ENCODE measurements at regions not wholly inside any gene's neighbourhood (a gene's known extent, or its start where the extent isn't known, plus 50 kb on each side); places are given as distances from the start of the nearest gene placed in this dataset.
"Not testable (repeated sequence)": the region's sequence is repeated elsewhere in the genome, so short reads cannot be mapped to it uniquely, and the experiment has no call there.

DNA sequence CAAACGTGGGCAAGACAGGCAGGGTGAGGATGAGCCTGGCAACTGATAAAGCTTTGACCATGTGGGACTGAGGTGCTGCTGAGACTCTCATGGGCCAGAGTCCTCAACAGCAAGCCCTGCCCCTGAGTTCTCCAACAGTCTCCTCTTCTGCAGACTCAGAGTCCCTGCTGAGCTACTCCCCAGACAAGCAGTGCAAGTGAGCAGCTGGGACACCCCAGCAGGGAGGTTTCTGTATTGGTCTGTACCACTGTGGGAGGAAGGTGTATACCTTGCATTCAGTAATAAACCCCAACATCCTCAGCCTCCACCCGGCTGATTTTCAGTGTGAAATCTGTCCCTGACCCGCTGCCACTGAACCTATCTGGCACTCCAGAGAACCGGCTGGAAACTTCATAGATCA lies 542.5 kb downstream of the RPIA start:
- DNase-seq = not testable (repeated sequence)

DNA sequence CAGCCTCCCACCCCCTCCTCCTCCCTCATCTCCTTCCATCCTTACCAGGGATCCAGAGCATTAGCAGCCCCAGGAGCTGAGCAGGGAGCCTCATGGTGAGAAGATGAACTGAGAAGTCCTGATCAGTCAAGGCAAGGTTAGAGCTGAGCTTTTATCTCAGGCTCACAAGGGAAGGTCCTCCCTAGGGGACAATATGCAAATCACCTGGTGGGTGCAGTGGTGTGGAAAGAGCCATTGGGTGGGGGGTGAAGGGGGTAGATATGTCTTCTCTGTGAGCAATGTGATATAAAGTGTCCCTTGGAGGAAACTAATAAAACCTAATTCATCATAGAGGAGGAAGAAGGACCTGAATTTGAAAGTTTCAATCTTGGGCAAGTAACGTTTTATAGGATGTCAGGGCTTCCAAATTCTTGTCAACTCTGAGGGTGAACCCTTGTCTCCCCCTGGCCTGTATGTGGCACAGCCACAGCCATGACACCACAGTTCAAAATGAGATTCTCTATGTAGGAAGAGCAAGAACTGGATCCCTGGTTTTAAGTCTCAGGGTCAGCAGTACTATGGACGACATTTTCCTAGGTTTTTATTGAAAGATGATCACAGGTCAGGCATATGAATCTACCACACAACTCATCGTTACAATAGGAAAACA lies 543.5 kb downstream of the RPIA start:
- DNase-seq = not testable (repeated sequence)

DNA sequence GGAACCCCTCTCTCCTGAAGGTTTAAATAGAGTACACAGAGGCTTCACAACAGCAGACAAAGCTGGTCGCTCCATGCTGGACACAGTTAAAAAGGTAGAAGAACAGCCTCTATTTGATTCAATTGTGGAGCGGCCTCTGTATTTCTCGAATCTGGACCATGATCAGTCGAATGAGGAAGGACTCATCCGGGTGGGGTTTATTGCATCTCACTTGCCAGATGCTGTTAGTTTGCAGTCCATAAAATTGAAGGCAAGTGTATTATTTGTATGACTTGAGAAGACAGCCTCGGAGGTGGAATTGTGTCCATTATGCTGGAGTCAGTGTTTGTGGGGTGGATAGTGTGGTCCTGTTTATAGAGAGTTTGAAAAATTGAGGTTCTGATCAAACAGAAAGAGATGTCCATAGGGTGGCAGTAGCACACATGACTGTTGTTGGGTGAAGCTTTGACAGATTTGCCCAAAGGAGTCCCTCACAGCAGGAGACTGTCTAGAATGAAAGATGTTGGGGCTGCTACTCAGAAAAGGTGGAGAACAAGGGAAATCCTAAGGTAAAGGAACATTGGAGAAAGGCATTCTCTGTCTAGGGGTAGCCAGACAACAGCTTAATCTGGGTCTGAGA lies 545.5 kb downstream of the RPIA start:
- DNase-seq = not testable (repeated sequence)

DNA sequence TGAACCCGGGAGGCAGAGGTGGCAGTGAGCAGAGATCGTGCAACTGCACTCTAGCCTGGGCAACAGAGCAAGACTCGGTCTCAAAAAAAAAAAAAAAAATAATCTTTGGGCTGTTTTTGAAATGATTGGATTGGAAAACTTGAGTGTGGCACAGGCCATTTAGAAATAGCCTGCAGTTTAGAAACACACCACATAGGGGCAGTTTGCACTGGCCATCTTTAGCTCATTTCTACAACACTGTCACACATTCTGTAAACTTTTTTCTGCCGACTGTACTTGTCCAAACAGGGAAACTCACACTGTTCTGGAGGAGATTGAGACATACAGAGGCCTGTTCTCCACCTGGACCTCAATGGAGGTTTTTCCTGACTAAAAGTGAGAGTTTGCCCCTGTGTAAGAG lies 546.3 kb downstream of the RPIA start:
- not testable (repeated sequence) for DNase-seq

DNA sequence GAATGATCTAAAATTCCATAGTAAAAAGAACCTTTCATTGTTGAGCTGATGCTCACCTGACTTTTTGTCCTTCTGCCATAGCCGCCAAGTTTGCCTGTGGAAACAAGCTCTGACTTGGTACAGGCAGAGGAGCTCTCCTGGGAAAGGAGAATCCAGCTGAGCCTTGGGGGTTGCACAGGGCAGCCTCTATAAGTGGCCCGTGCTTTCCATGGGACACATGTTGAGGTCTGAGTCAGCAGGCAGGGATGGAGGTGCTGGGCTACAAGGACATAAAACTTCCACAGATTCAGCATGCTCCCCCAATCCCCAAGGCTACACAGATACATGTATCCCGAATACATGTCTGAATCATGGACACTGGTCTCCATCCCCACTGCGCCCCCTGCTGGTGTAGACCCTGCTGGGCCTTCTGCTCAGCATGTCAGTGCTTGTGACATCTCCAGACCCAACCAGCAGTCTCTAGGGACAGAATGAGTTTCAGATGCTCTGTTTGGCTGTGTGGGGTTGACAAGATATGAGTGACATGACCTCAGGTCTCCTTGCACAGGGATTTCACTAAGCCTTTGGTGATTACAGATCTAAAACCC lies 551.7 kb downstream of the RPIA start:
- not testable (repeated sequence) for DNase-seq

DNA sequence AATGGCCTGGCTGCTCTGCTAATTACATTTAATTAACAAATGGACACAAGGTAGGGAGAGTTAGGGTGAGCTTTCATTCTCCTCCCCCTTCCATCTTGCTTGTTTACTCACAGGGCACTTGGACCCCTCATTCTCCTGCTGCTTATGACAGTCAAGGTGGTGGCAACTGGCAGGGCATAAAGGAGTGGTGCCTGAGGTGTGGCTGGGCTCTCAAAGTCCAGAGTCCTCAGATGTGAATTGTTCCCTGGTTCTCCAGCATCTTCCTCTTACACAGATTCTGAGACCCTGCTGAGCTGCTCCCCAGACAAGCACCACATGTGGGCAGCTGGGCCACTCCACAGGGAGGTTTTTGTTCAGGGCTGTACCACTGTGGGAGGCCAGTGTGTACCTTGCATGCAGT lies 552.9 kb downstream of the RPIA start:
- not testable (repeated sequence) for DNase-seq

DNA sequence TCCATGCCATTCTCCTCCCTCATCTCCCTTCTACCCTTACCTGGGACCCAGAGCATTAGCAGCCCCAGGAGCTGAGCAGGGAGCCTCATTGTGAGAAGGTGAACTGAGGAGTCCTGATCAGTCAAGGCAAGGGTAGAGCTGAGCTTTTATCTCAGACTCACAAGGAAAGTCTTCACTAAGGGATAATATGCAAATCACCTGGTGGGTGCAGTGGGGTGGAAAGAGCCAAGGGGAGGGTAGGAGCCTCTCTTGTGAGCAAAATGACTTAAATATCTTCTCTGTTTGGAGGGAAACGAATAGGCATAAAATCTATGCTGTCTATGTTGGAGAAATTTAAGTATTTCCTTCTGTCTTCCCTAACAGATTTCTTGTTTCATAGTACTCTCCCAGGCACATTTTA lies 554.0 kb downstream of the RPIA start:
- DNase-seq = not testable (repeated sequence)

DNA sequence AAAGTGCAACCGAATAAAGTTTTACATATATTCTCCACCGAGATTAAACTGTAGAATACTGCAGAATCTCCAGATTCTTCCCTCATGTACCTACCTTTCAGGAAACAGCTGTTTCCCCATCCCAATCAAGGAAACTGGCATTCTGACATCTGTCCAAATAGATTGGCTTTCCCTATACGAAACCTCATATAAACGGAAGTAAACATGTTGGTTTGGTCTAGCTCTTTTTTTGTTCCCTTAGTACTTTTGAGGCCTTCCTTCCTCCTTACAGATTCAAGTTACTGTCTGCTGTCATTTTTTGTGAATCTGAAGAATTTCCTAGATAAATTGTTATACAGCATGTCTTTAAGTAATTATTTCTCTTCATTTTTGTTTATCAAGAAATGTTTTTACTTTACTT lies 554.6 kb downstream of the RPIA start:
- not testable (repeated sequence) for DNase-seq

DNA sequence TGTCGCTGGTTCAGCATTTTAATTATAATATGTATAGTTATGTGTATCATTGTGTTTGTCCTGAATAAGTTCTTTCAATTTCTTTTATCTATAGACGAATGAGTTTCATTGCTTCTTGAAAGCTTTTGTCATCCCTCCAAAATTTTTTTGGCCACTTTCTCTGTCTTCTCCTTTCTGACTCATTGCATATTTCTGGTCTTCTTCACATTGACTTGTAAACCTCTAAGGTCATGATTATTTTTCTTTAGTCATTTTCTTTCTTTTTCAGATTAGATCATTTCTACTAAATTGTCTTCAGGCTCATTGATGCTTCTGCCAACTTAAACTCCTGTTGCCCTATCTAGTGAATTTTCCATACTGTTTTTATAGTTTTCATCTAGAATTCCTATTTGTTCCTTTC lies 555.1 kb downstream of the RPIA start:
- DNase-seq = not testable (repeated sequence)

DNA sequence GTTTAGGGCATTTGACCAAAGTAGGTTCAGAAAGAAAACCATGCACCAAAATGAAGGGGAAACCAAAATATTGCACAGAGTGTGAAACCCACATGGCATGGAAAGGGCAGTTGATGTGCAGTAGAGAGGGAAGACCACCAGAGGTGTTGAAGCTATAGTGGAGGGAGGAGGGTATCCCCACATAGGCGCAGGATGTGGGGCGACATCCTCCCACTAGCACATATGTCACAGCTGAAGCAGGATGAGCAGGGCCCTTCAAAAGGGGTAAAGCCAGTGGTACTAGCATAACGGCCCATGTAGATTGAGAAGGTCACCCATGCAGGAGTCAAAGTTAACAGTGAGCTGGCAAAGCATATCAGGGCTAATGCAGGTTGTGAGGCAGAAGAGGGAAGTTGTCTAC lies 563.5 kb downstream of the RPIA start:
- DNase-seq = not testable (repeated sequence)

DNA sequence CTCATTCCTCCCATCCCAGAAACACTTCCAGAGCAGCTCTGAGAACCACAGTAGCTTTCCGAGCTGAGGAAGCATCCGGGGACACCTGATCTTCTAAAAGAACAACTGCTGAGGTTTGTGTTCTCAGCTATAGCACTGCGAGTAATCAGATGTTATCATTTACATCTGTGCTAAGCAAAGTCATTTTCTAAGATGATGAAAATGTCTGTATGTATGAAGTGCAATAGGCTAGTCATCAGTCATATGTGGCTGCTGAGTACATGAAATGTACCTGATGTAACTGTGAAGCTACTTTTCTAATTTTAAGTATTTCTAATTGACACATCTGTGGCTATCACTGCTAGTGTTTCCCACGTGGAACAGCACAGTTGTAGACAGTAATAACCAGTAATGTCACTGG lies 582.0 kb downstream of the RPIA start:
- not testable (repeated sequence) for DNase-seq

DNA sequence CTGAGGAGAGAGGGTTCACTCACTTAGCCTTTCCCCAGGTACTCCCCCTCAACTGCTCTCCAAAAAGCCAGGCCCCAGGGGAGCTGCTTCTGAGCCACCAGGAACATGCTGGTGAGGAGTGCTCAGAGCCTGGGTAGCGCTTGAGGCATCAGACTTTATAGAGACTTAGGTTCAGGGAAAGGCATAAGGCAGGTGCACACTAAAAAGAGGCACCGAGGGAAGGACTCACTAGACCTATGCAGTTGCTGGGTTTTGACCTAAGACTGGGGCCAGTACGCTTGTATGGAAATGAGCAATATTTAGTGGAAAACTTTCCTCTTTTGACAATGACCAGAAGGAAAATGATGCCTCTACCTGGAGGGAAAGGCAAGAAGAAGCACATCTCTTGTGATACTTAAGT lies 589.1 kb downstream of the RPIA start:
- not testable (repeated sequence) for DNase-seq

DNA sequence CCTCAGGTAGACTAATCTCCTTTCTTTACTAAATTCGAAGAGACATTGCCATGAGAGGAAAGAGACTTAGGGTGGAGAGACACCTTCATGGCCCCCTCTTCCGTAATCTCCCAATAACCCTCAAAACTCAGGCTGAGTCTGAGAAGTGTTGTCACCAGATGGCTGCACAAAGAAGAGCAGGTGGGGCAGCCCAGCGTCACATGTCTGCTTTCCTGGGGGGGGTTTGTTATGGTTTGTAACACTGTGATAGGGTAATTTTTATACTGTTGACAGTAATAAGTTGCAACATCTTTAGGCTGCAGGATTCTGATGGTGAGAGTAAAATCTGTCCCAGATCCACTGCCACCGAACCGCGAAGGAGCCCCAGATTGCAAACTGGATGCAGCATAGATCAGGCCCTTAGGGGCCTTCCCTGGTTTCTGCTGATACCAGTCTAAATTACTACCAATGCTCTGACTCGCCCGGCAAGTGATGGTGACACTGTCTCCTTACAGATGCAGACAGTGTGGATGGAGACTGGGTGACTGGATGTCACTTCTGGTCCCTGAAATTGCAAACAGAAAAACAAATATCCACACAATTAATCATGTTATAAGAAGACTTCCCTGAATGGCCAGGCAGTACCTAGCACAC lies 595.1 kb downstream of the RPIA start:
- not testable (repeated sequence) for DNase-seq

DNA sequence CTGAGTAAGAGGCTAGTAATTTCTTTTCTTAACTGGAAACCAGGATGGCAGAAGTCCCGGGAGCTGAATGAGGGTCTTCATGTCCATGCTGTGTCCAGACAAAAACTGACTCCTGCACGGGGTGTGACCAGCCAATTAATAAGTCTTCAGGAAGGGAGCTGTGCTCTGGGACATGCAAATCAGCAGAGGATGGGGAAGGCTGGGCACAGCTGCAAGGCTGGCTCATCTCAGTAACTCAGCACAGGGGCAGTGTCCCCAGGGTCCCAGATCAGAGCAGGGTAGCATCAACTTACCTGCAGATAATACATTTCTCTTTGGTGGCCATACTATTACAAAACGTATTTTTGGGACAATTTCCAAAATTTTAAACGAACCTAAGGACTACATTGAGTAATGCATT lies 595.6 kb downstream of the RPIA start:
- not testable (repeated sequence) for DNase-seq

DNA sequence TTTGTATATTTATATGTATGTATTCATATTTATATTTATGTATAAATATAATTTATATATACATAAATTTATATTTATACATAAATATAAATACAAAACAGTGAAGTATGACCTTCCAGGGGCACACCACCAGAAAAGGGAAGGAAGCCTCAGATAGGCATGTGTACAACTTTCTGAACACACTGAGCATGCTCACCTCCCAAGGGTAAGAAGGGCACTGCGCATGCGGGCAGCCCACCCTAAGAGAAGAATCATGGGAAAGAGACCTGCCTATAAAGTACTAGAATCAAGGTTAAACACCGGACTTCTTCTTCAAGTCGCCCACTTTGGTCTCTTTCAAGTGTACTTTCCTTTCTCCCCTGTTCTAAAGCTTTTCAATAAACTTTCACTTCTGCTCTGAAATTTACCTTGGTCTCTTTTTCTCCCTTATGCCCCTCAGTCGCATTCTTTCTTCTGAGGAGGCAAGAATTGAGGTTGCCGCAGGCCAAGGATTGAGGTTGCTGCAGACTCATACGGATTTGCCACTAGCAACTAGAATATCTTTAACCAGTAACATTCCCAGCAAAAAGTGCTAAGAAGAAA lies 600.3 kb downstream of the RPIA start:
- DNase-seq = not testable (repeated sequence)

DNA sequence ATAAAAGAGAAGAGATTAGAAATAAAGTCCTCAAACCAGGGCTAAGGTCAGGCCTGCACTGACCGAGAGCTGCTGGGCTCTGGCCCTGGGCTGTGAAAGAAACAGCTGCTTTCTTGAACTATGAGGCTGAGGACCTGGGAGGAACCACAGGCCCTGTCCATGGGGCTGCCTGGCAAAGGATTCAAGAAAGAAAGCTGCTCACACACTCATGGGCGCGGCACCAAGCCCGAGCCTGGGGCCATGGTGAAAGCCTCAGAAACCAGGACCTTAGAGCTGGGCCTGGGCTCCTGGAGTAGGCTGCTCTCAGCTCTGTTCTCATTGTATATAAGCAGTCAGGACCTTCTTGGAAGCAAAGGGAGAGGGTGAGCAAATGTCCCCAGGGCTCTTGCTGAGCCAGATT lies 601.9 kb downstream of the RPIA start:
- DNase-seq = not testable (repeated sequence)

DNA sequence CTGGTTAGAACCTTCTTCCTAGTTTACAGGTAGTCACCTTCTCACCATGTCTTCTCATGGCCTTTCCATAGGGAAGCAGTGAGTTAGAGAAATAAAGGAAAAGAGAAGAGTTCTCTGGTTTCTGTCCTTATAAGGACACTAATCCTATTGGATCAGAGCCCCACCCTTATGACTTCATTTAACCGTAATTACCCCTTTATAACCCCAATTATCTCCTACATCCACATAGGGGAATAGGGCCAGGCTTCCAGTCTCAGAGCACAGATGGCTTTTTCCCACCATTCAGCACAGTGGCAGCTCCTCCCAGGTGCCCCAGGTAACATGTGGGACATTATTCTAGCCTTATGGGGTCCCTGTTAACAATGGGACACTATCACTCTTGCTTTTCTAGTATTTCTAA lies 602.9 kb downstream of the RPIA start:
- DNase-seq = not testable (repeated sequence)

DNA sequence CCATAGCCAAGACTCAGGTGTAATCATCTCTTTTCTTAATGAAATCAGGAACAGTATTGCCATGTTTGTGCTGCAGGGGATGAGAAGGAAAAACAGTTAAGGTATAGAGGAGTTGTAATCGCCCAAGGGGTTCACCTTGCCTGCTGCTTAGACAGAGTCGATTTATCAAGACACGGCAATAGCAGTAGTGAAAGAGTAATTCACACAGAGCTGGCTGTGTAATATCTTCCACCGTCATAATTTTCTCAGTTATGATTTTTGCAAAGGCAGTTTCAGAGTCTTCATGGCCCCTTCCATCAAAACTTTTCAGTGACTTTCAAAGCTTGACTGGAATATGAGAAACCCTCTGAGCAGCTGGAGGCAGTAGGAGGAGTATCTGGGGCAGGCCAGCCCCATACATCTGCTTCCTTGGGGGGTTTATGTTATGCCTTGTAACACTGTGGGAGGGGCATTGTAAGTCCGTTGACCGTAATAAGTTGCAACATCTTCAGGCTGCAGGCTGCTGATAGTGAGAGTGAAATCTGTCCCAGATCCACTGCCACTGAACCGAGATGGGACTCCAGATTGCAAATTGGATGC lies 605.4 kb downstream of the RPIA start:
- not testable (repeated sequence) for DNase-seq

DNA sequence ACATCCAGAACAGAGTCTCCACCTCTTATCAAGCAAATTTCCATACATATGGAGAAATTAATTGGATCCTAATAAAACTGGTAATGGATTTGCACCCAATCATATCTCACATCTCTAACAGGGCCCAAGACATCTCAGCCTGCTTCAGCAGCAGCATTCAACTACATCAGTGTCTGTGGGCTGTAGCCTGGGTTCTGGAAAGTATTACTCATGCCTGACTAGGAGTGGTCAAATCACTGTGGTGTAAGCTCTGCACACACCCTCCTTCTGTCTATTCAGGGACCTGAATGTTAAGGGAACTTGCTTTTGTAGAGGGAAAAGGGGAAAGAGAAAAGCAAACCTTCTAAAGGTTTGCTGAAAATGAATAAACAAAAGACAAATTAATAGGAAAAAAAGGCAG lies 607.7 kb downstream of the RPIA start:
- not testable (repeated sequence) for DNase-seq

DNA sequence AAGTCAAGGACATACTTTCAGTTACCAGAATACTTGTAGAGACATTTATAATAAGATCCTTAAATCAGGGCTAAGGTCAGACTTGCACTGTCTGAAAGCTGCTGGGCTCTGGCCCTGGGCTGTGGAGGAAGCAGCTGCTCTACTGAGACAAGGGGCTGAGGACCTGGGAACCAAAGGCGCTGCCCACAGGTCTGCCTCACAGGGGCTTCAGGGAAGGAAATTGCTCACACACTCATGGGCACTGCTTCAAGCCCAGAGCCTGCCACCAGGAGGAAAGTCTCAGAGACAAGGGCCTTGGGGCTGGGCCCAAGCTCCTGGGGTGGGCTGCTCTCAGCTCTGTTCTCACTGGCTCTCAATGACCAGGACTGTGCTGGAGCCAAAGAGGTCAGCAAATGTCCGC lies 614.1 kb downstream of the RPIA start:
- DNase-seq = not testable (repeated sequence)

DNA sequence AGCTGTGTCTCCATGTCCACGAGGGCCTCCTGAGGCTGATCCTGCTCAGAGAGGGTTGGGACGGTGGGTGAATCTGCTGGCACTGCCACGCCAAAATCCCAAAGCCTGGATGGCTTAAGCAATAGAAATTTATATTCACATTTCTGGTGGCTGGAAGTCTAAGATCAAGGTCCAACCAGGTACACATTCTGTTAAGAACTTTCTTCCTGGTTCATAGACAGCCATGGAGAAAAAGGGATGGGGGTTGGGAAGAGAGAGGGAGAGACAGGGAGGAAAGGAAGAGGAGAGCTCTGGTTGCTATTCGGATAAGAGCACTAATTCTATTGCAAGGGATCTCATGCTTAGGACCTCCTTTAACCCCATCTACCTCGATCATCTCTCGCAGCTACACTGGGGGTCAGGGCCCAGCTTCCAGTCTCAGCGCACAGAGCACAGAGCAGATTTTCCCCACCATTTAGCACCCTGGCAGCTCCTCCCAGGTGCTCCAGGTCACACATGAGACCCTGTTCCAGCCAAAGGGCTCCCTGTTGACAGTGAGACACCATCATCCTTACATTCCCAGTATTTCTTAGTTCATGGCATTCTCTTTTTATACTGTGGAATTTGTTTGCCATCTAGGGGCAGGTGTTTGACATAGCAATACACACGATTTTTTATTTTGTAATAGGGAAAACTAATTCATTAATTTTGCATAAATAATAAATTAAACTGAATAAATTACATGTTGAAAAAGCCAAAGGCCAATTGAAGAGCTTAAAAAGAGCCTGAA lies 615.6 kb downstream of the RPIA start:
- DNase-seq = not testable (repeated sequence)

DNA sequence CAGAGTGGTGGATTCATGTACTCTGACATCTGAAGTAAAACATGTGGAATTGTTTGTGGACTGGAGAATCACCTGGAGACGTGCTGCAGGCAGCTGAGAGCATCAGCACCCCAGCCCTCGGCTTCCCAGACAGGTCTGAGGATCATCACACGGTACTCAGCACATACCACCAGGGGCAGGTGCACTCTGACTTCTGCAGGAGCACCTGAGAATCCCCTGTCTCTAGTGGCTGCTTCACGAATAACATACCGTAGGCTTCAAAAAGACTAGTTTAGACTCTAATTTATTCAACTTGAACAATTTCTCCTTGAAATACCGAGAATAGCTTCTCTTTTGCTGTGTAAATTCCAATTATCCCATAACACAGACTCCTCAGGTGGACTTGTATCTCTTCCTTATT lies 627.5 kb downstream of the RPIA start:
- not testable (repeated sequence) for DNase-seq

Measured in NCI-H2029 treated with DMSO at 0.1 percent for 48 hours (cell line).